DOHH2 (cell line): ENCODE measurements at regions not wholly inside any gene's neighbourhood (a gene's known extent, or its start where the extent isn't known, plus 50 kb on each side); places are given as distances from the start of the nearest gene placed in this dataset.

Experiments
- EZH2phosphoT487 ChIP-seq: fragments of 200-600 bp; sonication (generic); IDR thresholded peaks from 2 replicates; pipeline ENCODE4 v1.6.1; 2017; ENCODE audit warnings: borderline replicate concordance, mild to moderate bottlenecking, antibody characterized with exemption, low read length, moderate library complexity, mixed read lengths
- TF ChIP-seq, protein P1 (sequence below): fragments of 200-600 bp; sonication (generic); IDR thresholded peaks from one replicate; pipeline ENCODE4 v1.5.1; 2014; ENCODE audit warnings: antibody characterized with exemption, mild to moderate bottlenecking, low read depth, low read length; ENCODE audit not compliant: poor library complexity, severe bottlenecking

- TF ChIP-seq, protein P1, sequence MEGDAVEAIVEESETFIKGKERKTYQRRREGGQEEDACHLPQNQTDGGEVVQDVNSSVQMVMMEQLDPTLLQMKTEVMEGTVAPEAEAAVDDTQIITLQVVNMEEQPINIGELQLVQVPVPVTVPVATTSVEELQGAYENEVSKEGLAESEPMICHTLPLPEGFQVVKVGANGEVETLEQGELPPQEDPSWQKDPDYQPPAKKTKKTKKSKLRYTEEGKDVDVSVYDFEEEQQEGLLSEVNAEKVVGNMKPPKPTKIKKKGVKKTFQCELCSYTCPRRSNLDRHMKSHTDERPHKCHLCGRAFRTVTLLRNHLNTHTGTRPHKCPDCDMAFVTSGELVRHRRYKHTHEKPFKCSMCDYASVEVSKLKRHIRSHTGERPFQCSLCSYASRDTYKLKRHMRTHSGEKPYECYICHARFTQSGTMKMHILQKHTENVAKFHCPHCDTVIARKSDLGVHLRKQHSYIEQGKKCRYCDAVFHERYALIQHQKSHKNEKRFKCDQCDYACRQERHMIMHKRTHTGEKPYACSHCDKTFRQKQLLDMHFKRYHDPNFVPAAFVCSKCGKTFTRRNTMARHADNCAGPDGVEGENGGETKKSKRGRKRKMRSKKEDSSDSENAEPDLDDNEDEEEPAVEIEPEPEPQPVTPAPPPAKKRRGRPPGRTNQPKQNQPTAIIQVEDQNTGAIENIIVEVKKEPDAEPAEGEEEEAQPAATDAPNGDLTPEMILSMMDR, result no peak
- TF ChIP-seq EZH2phosphoT487, result no peak
Measured at GRCh38 chr2:78262713-78263375, 740.7 kb upstream of the LRRTM4 start.
